ENCODE measurements at regions not wholly inside any gene's neighbourhood (a gene's known extent, or its start where the extent isn't known, plus 50 kb on each side); places are given as distances from the start of the nearest gene placed in this dataset.
A peak's percentile ranks its signal among the peaks of the same experiment; 100 is the strongest.

DNA sequence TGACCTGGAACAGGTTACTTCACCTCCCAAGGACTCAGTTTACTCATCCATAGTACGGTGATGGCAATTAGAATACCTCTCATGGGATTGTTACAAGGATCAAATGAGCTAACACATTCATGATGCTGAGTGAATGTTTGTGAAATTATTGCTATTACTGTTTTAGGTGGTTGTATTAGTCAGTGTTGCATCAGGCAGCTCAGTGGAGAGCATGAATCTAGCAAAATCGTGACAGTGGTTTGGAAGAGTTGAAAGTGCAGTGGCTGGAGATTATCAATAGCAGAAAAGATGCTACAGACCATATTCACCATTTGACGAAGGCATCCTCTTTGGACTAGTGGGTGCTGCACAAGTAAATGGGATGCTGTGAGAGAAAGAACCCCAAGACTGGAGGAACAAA is 50.4 kb upstream of the CTNNBL1 start:
- no peak for DNase-seq

DNA sequence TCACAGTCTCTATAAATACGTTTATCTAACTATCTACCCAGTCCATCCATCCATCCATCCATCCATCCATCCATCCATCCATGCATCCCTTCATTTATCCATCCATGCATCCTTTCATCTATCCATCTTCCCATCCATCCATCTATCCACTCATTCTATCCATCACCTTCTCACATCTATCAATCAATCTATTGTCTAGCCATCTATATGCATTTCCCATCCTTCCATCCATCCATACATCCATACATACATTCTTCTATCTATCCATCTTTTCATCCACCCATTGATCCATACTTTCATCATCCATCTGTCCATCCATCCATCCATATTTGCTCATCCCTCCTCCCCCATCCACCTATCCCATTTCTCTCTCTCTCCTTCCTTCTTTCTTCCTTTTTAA is 51.6 kb upstream of the CTNNBL1 start:
- DNase-seq: no peak

DNA sequence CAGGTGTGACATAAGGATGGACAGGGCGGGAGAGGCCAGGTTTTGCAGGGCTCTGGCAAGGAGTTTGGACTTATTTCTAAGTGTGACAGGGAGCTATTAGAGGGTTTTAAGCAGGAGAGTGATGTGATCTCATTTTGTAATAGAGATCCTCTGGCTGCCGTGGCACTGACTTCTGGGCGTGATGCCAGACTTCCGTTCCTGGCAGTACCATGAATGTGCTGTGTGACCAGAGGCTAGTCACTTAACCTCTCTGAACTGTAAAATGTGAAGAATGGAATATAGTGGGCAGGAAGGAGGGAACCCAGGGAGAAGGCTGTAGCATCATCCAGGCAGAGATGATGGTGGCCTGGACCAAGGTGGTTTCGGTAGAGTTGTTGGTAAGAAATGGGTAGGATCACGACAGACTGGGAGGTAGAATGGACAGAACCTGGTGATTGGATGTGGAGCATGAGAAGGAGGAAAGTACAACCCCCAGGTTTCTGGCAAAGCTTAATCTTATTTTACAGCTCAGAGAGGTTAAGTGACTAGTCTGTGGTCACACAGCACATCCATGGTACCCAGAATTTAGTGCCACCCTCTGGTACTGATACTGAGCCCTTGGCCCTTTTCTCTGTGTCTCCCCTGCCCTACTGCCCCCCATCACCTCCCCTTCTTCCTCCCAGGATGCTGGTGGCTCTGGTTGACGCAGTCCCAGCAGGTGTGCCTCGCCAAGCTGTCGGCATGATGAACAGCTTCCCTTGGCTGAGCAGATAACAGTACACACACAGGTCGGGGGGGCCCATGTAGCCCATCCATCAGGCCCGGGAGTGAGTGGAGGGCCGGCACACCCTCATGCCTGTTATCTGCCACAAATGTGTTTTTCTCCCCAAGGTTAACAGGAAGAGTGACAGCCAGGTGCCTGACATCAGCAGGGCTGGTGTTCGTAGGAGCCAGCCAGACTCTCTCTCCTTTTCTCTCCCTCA is 52.9 kb upstream of the CTNNBL1 start:
- DNase-seq: no peak

DNA sequence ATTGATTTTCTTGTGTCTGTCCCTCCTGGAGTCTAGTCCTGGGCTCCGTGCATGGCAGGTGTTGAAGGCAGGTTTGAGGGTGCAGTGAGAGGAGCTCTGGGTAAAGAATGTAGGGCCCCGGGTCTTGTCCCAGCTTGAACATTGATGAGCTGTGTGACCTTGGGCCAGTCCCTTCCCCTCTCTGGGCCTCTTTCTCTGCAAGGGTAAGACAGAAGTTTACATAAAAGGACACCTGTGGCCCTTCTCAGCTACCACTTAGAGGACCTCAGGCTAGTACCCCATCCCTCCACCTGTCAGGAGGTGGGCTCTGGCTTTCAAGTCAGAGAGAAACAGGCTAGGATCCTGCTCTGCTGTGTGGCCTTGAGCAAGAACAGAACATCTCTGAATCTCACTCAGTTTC is 55.3 kb upstream of the CTNNBL1 start:
- no peak for DNase-seq

DNA sequence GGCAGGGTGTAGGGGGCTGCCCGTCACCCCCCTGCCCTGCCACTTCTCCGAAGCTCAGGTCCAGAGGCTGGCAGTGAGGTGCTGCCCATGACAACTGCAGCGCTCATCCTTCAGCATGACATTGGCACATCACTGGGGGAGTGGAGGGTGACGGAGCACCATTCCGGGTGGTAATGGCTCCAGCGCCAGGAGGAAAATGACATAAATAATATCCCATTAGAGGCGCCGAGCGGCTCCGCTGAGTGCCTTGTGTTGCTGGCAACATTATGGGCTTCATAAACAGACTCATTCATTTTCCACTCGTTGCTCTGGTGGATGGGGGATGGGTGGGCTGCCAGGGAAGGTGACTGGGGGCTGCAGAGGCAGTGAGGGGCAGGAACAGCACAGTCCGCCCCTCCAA is 56.9 kb upstream of the CTNNBL1 start:
- DNase-seq: no peak

DNA sequence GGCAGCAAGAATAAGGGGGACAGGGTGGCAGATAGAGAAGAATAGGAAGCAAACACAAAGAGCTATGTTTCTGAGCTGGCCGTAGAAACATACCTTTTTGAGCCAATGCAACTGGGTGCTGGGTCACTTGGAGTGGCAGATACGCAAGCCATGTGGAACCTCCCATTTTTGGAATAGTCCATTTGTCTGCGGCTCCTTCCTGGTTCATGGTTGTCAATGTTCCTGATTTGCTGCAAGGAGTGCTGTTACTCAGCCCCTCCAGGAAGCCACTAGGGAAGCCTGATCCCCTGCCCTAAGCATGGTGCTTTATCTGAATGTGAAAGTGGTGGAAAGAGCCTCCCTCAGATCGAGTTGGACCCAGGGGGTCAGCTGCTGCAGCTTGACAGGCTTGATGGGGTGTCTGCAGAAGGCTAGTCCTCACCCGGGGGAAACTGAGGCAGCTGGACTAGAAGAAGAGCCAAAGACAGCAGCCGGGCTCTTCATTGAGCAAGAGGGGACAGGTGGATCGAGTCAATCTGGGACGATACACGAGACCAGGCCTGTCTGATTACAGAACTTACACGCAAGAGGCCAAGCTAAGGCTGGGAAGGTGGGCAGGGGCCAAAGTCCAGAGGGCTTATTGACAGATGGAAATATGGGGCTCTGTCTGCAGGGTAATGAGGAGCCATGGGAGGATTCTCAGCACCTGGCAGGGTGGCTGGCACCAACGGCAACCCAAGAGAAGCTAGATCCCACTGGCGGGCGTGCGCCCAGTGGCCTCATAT is 57.4 kb upstream of the CTNNBL1 start:
- DNase-seq: no peak

DNA sequence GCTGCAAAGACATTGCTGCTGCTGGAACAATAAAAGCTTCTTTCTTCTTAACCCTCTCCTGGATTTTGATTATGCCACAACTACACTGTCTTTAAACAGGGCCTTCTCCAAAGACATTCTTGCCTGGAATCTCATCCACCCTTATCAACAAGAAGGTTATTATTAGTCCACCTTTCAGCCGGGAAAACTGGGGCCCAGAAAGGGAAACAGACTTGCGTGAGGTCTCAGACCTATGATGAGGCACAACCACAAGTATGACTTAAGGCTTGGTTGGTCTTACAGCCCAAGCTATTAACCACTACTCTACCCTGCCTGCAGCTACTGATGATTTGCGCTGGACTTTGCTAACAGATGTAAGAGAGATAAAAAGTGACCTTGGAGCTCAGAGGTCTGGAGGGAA is 62.8 kb upstream of the CTNNBL1 start:
- no peak for DNase-seq

DNA sequence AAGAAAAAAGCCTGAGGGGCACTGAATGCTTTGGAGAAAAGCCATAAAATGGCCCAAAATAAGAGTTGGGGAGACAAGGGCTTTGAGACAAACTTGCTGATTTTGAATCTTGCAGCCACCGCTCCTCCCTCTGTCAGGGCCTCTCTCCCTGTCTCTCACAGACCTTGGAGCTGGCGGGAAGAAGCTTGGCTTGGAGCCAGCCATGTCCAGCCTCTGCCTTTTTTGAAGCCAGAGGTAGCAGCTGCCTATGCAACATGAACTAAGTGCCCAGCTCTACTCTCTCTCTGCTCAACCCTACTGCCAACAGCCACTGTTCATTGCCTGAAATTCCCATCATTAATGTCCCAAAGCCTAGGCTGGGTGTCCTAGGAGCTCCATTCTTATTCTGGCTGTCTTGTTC is 63.7 kb upstream of the CTNNBL1 start:
- no peak for DNase-seq

DNA sequence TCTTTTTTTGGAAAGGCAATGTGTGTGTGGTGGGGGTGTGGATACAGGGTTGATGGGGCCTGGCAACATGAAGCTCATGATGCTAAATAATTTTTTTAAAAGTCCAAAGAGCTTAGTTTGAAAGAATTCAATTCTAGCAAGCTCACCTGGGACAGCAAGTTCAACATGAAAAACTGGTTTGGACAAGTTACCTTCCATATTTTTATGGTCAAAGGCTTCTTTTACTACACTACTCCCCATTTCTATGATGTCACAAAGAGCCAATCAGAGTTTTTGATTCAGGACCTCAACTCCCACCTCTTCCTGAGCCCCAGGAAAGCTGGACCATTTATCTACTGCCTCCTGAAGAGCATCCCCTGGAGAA is 66.1 kb upstream of the CTNNBL1 start:
- DNase-seq: no peak

DNA sequence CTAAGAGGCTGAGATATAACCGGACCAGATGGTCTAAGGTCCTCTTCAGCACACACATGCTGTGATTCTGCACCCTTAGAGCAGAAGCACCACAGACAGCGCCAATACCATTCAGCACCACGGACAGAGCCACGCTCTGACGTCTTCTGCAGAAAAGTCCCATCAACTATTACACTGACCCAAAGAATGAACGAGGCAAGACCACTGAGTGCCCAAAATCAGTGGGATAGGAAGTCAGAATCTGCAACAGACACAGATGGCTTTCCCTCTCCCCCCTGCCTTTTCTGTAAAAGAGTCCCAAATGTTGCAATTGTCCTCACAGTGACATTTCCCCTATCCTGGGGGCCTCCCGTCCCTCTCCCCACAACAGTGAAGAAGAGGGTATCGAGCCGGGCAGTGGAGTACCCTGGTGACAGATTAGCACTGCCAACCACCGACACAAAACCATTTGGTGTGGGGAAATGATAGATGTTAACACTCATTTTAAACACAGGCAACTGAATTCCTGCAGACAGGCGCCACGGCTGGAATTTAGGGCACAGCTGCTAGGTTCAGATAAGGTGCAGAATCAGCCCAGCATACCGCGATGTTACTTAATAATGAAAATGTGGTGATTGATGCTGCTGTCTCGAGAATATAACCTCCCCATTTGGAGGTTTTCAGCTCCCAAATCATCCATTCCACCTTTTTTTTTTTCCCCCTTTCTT is 66.6 kb upstream of the CTNNBL1 start:
- DNase-seq: peak; percentile 23 to 57

DNA sequence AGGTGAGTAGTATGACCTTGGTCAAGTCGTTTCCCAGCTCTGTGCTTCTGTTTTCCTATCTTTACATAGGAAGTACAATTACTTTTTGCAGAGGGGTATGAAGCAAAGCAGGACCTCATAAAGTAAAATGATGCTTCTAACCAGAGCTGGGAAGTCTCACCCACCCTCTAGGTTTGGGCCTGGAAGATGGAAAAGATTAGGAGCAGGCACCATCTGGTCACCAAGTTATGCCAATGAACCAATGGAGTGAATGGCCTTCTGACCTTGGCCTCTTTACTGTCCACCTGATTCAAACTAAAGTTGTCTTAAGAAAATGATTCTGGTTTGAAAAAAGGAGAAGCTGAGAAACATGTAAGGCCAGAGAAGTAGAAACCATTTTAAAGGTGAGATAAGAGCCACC is 68.9 kb upstream of the CTNNBL1 start:
- DNase-seq: no peak

DNA sequence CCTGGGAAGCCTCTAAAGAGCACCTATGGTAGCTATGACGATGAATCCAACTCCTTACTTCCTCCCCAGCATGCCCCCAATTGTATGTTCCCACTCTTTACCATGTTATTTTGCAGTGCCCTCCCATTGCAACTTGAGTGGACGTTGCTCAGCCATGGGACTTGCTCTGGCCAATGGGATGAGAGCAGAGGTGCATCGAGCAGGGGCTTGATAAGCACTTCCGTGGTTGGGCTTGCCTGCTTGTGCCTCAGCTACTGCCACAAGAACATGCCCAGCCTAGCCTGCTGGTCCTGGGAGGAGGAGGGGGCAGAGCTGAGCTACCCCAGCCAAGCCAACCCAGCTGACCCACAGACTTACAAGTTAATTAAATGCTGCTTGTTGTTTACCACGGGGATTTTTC is 71.1 kb upstream of the CTNNBL1 start:
- no peak for DNase-seq

DNA sequence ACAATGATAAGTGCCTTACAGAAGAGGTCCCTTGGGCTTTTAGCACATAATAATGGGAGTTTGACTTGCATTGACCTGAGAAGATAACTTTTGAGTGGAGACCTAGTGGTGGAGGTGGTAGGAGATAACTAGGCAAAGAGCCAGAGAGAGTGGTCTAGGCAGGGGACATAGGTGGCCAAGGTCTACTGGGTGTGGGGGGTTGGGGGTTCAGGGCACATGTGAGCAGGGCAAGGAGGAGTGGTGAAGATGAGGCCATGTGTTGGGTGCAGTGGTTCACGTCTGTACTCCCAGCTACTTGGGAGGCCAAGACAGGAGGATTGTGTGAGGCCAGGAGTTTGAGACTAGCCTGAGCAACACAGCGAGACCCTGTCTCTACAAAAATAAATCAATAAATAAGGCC is 74.3 kb upstream of the CTNNBL1 start:
- no peak for DNase-seq

DNA sequence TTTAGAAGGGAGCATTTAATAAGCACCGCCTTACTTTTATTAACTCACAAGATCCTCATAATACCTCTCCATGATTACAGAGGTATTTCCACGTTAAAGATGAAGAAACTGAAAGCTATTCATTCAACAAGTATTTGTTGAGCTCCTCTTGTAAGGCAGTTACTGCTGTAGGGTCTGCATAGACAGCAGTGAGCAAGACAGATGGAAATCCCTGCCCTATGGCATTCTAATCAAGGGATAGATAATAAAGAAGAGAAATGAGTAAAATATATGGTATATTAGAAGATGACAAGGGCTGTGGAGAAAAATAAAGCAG is 77.8 kb upstream of the CTNNBL1 start:
- DNase-seq: no peak

DNA sequence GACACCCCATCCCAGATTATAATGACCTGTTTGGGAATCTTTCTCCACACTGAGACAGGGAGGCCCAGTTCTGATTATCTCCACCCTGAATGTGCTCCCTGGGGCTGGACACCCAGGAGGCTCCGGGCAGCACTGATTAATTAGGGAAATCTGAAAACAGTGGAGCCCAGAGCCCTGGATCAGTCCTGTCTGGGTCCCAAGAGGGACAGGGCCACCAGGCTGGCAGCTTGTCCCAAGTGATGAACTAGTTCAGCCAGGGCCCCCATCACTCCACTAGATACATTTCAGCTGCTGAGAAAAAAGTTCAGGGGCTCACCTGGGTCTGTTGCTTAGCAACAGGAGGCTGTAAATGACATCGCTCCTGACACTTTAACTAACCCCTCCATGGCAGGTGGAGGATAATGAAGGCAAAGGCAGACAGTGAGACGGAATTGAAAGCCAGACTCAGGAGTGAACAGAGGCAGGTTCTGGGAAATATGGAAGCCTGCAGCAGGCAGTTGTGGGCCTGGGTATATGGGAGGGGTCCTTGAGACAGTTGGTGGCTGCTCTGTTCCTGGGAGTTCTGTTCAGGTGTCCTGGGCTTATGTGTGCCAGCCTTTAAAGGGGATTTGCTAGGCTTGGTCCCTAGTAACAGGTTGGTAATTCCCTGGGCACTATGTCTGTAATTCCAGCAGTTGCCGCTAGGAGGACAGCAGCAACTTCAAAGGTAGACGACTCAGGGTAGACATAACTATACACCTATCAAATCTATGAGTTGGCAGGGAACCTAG is 78.3 kb upstream of the CTNNBL1 start:
- peak; percentile 4 to 57 for DNase-seq

DNA sequence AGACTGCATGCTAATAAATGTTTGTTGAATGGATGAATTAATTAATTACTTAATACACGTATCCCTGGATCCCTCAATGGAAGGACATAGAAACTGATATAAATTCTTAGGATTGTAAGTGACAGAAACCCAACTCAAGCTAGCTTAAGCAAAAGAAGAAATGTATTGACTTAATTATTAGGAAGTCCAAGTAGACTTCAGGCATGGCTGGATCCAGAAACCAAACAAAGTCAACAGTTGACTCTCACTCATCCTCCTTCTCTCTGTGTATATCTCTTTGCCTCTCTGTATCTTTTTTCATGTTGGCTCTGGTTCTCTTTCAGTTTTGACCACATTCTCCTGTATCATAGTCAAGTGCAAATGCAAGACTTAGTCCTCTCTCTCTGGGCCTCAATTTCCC is 82.0 kb upstream of the CTNNBL1 start:
- no peak for DNase-seq

DNA sequence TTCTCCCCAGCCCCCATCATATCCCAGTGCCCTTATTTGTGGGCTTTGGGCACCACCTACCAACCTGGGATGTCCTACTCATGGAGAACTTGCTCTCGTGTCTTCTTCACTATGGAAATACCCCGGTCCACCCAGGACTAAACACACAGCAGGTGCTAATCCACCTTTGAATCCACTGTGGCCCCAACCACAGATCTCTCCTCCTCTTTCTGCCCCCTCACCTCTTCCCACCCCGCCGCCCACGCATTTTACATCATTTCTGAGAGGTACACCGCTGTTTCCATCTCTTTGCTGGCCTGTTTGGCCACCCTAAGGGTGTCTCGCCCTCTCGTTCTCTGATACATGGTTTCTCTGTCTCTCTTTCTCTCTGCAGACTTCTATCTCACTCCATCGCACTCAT is 82.5 kb upstream of the CTNNBL1 start:
- no peak for DNase-seq

DNA sequence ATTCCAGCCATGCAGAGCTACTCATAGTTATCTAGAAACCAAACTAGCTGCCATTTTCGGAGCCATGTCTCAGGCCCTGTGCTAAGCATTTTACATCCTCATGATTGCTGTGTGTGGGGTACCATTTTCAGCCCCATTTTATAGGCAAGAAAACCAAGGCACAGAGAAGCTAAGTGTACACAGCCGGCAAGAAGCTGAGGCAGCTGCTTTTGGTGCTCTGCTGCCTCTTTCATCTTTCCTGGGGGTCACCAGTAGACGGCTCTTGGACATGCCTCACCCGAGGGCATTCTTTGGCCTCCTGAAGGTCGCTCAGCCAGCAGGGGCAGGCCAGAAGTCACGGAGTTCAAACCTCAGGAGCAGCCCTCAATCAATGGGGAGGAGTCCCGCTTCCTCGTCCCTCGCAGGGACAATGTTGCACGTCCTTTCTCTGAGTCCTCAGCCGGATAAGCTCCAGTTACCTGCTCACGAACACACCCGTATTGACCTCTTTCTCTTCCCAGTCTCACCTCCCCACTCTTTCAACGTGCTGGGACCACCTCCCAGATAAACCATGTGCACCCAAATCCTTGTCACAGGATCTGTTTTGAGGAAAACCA is 82.6 kb upstream of the BLCAP start:
- DNase-seq: no peak

DNA sequence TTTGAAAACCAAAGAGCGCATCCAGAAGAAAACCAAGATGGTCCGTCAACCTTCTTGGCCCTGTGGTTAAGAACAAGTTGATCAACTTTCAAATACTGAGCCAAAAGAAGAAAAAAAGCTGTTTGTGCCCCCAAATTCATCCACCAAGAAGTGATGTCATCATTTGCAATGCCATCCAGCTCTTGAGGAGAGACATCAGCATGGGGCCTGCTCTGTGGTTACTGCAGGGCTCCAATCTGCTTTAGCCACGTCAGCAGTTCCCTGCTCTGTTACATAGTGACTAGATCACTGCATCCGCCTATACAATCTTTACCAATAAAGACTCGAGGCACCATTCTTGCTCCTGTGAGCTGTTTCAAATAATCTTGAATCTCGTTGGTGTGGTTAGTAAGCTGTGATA is 75.0 kb upstream of the BLCAP start:
- no peak for DNase-seq

DNA sequence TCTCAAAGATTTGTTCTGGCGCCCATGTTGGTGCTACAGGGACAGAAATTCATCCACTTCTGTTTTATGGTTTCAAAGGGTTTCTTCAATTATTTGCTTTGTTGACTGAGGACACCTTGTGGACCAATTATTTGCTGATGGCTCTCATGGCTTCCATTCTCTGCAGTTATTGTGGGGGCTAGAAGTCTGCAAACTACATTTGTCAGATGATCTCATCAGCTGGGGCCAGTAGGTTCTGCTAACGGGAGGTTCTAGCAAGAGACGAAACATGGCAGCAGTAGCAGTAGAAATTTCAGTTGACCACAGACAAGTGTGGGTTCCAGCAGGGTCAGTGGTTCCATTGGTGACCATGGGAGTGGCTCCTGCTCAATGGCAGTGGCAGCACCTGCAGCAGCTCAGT is 72.8 kb upstream of the BLCAP start:
- DNase-seq: no peak

DNA sequence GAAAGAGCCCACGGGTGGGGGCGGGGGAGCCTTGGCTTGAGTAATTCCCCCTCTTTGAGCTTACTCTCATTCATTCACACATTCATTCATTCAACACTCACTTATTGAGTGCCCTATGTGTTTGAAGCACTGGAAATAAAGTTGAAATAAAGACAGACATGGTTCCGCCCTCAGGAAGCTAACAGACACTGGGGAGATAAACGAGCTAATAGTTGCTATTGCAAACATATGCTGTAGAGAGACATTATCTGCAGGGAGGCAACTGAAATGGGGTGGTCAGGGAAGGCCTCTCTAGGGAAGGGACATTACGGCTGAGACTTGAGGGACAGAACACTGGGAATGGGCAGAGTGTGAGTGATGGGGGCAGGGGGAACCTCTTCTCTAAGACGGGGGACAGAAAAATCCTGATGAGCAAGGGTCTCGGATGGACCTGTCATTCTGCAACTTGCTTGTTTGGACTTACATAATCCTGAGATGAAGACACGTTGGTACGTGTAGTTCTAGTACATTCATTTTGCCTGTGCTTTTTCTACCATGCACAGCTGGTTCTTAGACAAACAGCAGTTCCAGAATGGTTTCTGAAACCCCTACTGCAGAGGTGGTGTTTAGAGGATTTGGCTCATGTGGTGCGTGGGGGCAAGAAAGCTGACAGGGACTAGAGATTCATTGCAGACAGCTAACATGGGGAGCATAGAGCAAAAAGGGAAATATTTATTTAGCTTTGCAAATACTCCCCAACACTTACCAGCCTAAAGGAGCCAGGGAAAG is 71.1 kb upstream of the BLCAP start:
- DNase-seq: no peak

DNA sequence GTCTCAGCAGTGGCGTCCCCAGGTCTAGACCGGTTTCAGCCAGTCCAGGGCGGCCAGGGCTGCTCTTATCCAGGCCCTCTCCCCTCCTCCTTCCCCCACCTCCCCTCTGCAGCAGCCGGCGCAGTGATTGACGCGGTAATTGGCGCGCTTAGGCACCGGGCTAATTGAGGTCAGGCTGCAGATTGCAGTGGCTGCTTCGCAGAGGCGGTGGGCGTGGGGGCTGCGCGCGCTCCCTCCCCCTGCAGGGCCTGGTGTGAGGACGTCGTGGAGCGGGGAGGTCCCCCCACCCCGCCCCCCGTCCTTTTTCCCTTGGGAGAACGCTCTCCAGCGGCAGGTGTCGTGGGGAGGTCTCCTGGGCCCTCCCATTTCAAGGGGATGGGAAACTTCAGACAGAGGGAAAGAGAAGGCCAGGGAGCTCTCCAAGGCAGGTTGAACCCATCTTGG is 70.4 kb upstream of the BLCAP start:
- DNase-seq: no peak
